GM10248 (cell line): ENCODE measurements at regions not wholly inside any gene's neighbourhood (a gene's known extent, or its start where the extent isn't known, plus 50 kb on each side); places are given as distances from the start of the nearest gene placed in this dataset.

ENCODE experiments used
- CTCF ChIA-PET: fragments of 300-600 bp; sonication (Branson Sonifier 250); formaldehyde crosslinking; extraction: SDS; loops from one replicate; lab custom pipeline; 2021; ENCODE audit warnings: antibody characterized with exemption; lab: Yijun Ruan, JAX
- POLR2A ChIA-PET: fragments of 350-650 bp; sonication (Branson Sonifier 250); formaldehyde crosslinking; extraction: SDS; loops from one replicate; lab custom pipeline; 2020; ENCODE audit warnings: antibody characterized with exemption; lab: Yijun Ruan, JAX
- DNase-seq: peaks from one replicate; pipeline ENCODE4 v3.0.0; 2012; ENCODE audit errors: extremely low spot score
- CTCF ChIP-seq: IDR thresholded peaks from 2 replicates; pipeline ENCODE4 v1.5.1; 2012; ENCODE audit warnings: mild to moderate bottlenecking, low read depth; ENCODE audit errors: extremely low read depth, missing control alignments, control extremely low read depth

GRCh38 chr9:135326633-135327152 lies 152.9 kb upstream of the PPP1R26 start:
- no peak for TF ChIP-seq CTCF
- CTCF ChIA-PET: no interaction called here
- POLR2A ChIA-PET: no interaction called here
- DNase-seq: no peak

DNA sequence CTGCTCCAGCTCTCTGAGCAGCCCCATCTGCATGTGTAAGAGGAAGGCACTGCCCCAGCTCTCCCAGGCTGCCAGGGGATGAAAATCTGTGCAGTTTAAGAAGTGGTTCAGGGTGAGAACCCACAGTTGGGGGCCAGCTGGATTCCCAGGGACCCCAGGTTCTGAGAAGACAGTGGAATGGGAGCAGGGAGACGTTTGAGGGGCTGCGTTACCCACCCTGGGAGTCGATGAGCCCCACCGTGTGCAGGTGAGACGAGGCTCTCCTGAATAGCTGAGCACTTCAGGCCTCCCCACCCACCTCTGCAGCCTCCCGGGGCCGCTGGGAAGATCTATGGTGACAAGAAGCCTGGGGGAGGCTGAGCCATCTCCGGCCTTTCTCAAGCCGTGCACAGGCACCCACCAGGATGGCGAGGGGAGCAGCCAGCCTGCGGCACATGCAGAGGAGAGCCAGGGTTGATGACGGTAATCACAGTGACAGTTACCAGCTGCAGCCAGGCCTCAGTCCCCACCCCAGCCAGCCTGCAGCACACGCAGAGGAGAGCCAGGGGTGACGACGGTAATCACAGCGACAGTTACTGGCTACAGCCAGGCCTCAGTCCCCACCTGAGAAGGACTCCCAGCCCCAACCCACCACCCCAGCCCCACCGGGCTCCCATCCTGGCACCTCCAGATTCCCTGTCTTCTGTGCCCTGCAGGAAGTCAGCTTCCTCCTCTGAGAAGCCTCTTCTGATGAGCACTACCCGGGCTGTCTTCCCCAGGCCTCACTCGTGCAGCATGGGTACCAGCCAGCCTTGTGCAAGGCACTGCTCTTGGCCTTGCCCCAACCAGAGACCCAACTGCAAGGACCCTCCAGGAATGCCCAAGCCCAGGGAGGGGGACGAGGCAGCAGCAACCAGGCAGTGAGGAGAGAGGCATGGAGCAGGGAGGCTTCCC lies 150.8 kb upstream of the PPP1R26 start:
- DNase-seq: no peak
- no peak for TF ChIP-seq CTCF
- ChIA-PET POLR2A (no interaction called here), CTCF (no interaction called here)

DNA sequence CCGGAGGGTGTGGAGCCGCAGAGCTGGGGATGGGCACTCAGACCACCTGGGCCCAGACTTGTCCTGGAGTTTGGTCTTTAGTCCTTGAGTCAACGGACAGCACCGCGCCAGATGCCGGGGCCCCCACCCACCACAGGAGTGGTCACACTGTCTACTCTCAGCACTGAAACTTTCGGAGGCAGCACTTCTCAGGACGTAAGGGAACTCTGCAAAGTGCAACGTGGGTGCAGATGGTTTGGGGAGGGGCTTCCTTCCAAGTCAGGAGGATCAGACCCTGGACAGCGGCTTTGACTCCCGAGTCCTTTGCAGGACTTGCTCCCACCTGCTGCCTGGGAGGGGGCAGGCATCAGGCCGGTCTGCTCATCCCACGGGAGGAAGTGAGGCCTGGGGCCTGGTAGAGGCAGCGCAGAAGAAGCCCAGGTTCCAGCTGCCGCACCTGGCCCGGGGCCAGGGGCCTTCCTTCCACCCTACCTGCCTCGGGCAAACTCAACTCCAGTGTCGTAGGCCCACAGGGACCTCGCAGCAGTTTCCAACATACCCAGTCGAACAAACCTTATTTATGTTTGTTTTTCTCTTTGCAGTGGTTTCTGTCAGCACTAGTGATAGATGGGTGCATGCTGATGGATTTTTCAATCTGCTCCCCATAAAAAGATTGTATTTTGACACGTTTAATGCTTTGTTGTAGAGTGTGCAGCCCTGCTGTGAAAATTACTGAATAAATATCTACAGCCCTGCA lies 149.8 kb upstream of the PPP1R26 start:
- DNase-seq: no peak
- ChIA-PET CTCF (no interaction called here), POLR2A (no interaction called here)

GRCh38 chr9:135330307-135330631 lies 149.3 kb upstream of the PPP1R26 start:
- ChIA-PET CTCF (no interaction called here), POLR2A (no interaction called here)
- TF ChIP-seq CTCF: no peak
- no peak for DNase-seq

More for the DNA sequence above, 149.8 kb upstream of the PPP1R26 start:
- no peak for TF ChIP-seq CTCF

GRCh38 chr9:135330685-135331590 lies 148.6 kb upstream of the PPP1R26 start:
- ChIA-PET POLR2A (no interaction called here), CTCF (no interaction called here)
- no peak for TF ChIP-seq CTCF
- DNase-seq: no peak

- no peak for DNase-seq
- POLR2A ChIA-PET: no interaction called here
- CTCF ChIA-PET: no interaction called here
- no peak for TF ChIP-seq CTCF
Measured at GRCh38 chr9:135332516-135332915, 147.1 kb upstream of the PPP1R26 start.
